K562 (cell line): ENCODE measurements at regions not wholly inside any gene's neighbourhood (a gene's known extent, or its start where the extent isn't known, plus 50 kb on each side); places are given as distances from the start of the nearest gene placed in this dataset.

Experiments used
- ATAC-seq: fragments of 200-7000 bp; cut with Tn5 transposase; 3 replicates; pipeline ENCODE4 v1.9.1; 2020; ENCODE audit warnings: moderate library complexity
- BruUV-seq: library from RNA; stranded (reverse); fragments of 400-500 nt; replicated peaks from 2 replicates; lab custom pipeline; 2021; lab: Mats Ljungman, UMichigan
- CTCF ChIA-PET: fragments of 300-600 bp; formaldehyde crosslinking; extraction: SDS; loops from one replicate; lab custom pipeline; 2021; ENCODE audit warnings: low intra/inter-chr PET ratio; lab: Yijun Ruan, JAX
- POLR2A ChIA-PET: fragments of 300-600, 350-650 bp; sonication (Branson Sonifier 250); formaldehyde crosslinking; extraction: SDS; loops from one replicate; lab custom pipeline; 2021; ENCODE audit warnings: antibody characterized with exemption, inconsistent platforms; lab: Yijun Ruan, JAX
- DNase-seq, 4 experiments: peaks; one replicate each; pipeline versions ENCODE4 v3.0.0 to v3.0.0-alpha.2; 2011 to 2018; ENCODE audit warnings: low spot score in 3 of 4, mixed read lengths in 3 of 4; ENCODE audit errors: extremely low read depth in 1 of 4
- FAIRE-seq: peaks from 2 replicates; lab custom pipeline; 2011; peaks lifted over from hg19 to GRCh38; lab: Jason Lieb, UNC
- H2AFZ ChIP-seq: 2 replicates; pipeline ENCODE4 v1.6.0; 2011; ENCODE audit warnings: low read depth, low read length, control low read depth, inconsistent platforms
- H3K27ac ChIP-seq: fragments of 200-600 bp; 3 replicates; pipeline ENCODE4 v1.8.0; 2011; ENCODE audit warnings: low read depth, mild to moderate bottlenecking, control low read depth, inconsistent platforms, low read length, moderate library complexity, mixed read lengths; ENCODE audit errors: extremely low read depth
- H3K27me3 ChIP-seq, 2 experiments: fragments of 300-600 bp in 1 of 2; 2 replicates in 1 of 2; 3 replicates in 1 of 2; pipeline versions ENCODE4 v1.6.0 to v1.8.0; 2011; ENCODE audit warnings: inconsistent platforms in 2 of 2, low read length in 2 of 2, mild to moderate bottlenecking in 1 of 2, mixed read lengths in 1 of 2, moderate library complexity in 1 of 2; ENCODE audit not compliant: control insufficient read depth in 2 of 2, insufficient read depth in 2 of 2
- H3K36me3 ChIP-seq: fragments of 300-600 bp; 3 replicates; pipeline ENCODE4 v1.8.0; 2011; ENCODE audit warnings: mild to moderate bottlenecking, low read length, inconsistent platforms; ENCODE audit not compliant: control insufficient read depth, insufficient read depth
- H3K4me1 ChIP-seq, 2 experiments: fragments of 200-600 bp in 1 of 2; replicated peaks in 1 of 2; 2 replicates in 1 of 2; 3 replicates in 1 of 2; pipeline versions ENCODE4 v1.5.1 to v1.8.0; 2011; ENCODE audit warnings: inconsistent platforms in 2 of 2, low read length in 2 of 2, mild to moderate bottlenecking in 1 of 2, mixed read lengths in 1 of 2, moderate library complexity in 1 of 2; ENCODE audit not compliant: control insufficient read depth in 2 of 2, insufficient read depth in 2 of 2
- H3K4me2 ChIP-seq: 2 replicates; pipeline ENCODE4 v1.6.1; 2011; ENCODE audit warnings: low read length, control low read depth, inconsistent platforms, mixed read lengths; ENCODE audit not compliant: insufficient read depth
- H3K4me3 ChIP-seq: fragments of 200-600 bp; sonication (generic), shearing (Covaris generic); 2 replicates; pipeline ENCODE4 v1.5.1; 2016; ENCODE audit warnings: control low read depth, inconsistent platforms
- H3K79me2 ChIP-seq: fragments of 200-600 bp; 3 replicates; pipeline ENCODE4 v1.8.0; 2011; ENCODE audit warnings: low read length, inconsistent platforms; ENCODE audit not compliant: control insufficient read depth, insufficient read depth
- H3K9ac ChIP-seq, 2 experiments: 2 replicates each; pipeline versions ENCODE4 v1.6.0 to v1.6.1; 2011; ENCODE audit warnings: low read depth in 2 of 2, low read length in 2 of 2, control low read depth in 1 of 2, inconsistent platforms in 1 of 2, mild to moderate bottlenecking in 1 of 2, mixed read lengths in 1 of 2; ENCODE audit not compliant: insufficient read depth in 1 of 2
- H3K9me1 ChIP-seq: one replicate; pipeline ENCODE4 v1.6.0; 2011; ENCODE audit warnings: inconsistent platforms, mild to moderate bottlenecking, low read length, moderate library complexity; ENCODE audit not compliant: control insufficient read depth, insufficient read depth
- H3K9me3 ChIP-seq: replicated peaks from 2 replicates; pipeline ENCODE4 v1.5.1; 2011; ENCODE audit warnings: low read depth, low read length, inconsistent platforms; ENCODE audit not compliant: control insufficient read depth, insufficient read depth
- H4K20me1 ChIP-seq: replicated peaks from 2 replicates; pipeline ENCODE4 v1.6.1; 2011; ENCODE audit warnings: low read length, inconsistent platforms, mixed read lengths; ENCODE audit not compliant: control insufficient read depth, insufficient read depth
- BMI1 ChIP-seq: fragments of 150-350 bp; IDR thresholded peaks from 2 replicates; pipeline ENCODE4 v1.6.1; 2014; ENCODE audit warnings: low read length
- BRF1 ChIP-seq: IDR thresholded peaks from 3 replicates; pipeline ENCODE4 v1.6.1; 2011; ENCODE audit warnings: borderline replicate concordance, mild to moderate bottlenecking; ENCODE audit not compliant: insufficient read length; ENCODE audit errors: extremely low read depth
- C11orf30 ChIP-seq: fragments of 450-650 bp; IDR thresholded peaks from 2 replicates; pipeline ENCODE4 v1.6.1; 2016; ENCODE audit warnings: low read depth, mild to moderate bottlenecking
- CEBPG ChIP-seq, 3 experiments: fragments of 200-800 bp in 1 of 3; sonication (Bioruptor generic) in 1 of 3; sonication (generic) in 1 of 3; formaldehyde crosslinking in 1 of 3; IDR thresholded peaks in 2 of 3; conservative IDR thresholded peaks in 1 of 3; 2 replicates each; pipeline versions ENCODE4 v1.6.1 to v1.8.0; 2016 to 2022; ENCODE audit warnings: missing compliant biosample characterization in 2 of 3, missing genetic modification characterization in 2 of 3, mild to moderate bottlenecking in 1 of 3, missing genetic modification reagents in 1 of 3
- DDX20 ChIP-seq: fragments of 450-650 bp; IDR thresholded peaks from 2 replicates; pipeline ENCODE4 v1.6.1; 2016; ENCODE audit warnings: missing genetic modification characterization, low read depth, mild to moderate bottlenecking, missing compliant biosample characterization, moderate library complexity
- EWSR1 ChIP-seq: fragments of 450-650 bp; IDR thresholded peaks from 2 replicates; pipeline ENCODE4 v1.6.1; 2018; ENCODE audit warnings: borderline replicate concordance, mild to moderate bottlenecking, low read depth, moderate library complexity; ENCODE audit not compliant: partially characterized antibody
- HLTF ChIP-seq: fragments of 450-650 bp; IDR thresholded peaks from 2 replicates; pipeline ENCODE4 v1.6.1; 2016
- HNRNPK ChIP-seq: fragments of 200-400 bp; formaldehyde crosslinking; IDR thresholded peaks from one replicate; pipeline ENCODE4 v1.6.1; 2018; ENCODE audit warnings: mild to moderate bottlenecking, low read depth, low read length; ENCODE audit not compliant: poor library complexity, severe bottlenecking
- HOXB6 ChIP-seq: fragments of 250-450 bp; sonication (Bioruptor Pico); IDR thresholded peaks from 2 replicates; pipeline ENCODE4 v1.5.1; 2022; ENCODE audit warnings: mild to moderate bottlenecking, borderline replicate concordance
- MAFG ChIP-seq: fragments of 450-650 bp; conservative IDR thresholded peaks from 2 replicates; pipeline ENCODE4 v1.6.1; 2016; ENCODE audit warnings: missing genetic modification characterization, missing compliant biosample characterization
- NFIX ChIP-seq: fragments of 250-450 bp; sonication (Bioruptor Pico); IDR thresholded peaks from 2 replicates; pipeline ENCODE4 v1.4.0; 2020; ENCODE audit warnings: low read depth, mild to moderate bottlenecking, moderate library complexity
- PHF20 ChIP-seq: fragments of 450-650 bp; IDR thresholded peaks from 2 replicates; pipeline ENCODE4 v1.6.1; 2018; ENCODE audit not compliant: partially characterized antibody
- RBM25 ChIP-seq: fragments of 200-400 bp; formaldehyde crosslinking; IDR thresholded peaks from 2 replicates; pipeline ENCODE4 v1.6.1; 2018; ENCODE audit warnings: low read length, low read depth, moderate library complexity; ENCODE audit not compliant: severe bottlenecking
- SLC30A9 ChIP-seq: fragments of 250-450 bp; sonication (Bioruptor Pico); IDR thresholded peaks from 2 replicates; pipeline ENCODE4 v1.8.0; 2022; ENCODE audit warnings: mild to moderate bottlenecking, moderate library complexity
- TAF9B ChIP-seq: fragments of 450-650 bp; IDR thresholded peaks from 2 replicates; pipeline ENCODE4 v1.6.1; 2018; ENCODE audit warnings: mild to moderate bottlenecking; ENCODE audit not compliant: partially characterized antibody
- YBX1 ChIP-seq: fragments of 450-650 bp; IDR thresholded peaks from 2 replicates; pipeline ENCODE4 v1.7.1; 2016; ENCODE audit warnings: mild to moderate bottlenecking
- ZNF217 ChIP-seq: sonication (generic); formaldehyde crosslinking; IDR thresholded peaks from 2 replicates; pipeline ENCODE4 v1.8.0; 2022; ENCODE audit warnings: mild to moderate bottlenecking, missing genetic modification reagents
- ZNF347 ChIP-seq: fragments of 450-650 bp; formaldehyde crosslinking; IDR thresholded peaks from 2 replicates; pipeline ENCODE4 v1.4.0; 2020; ENCODE audit warnings: low read depth, mild to moderate bottlenecking, moderate library complexity
- ZNF445 ChIP-seq: fragments of 250-450 bp; sonication (Bioruptor Pico); IDR thresholded peaks from 2 replicates; pipeline ENCODE4 v1.4.0; 2020; ENCODE audit warnings: low read depth, mild to moderate bottlenecking, moderate library complexity
- WGBS: fragments of 100-300 bp; shearing (Covaris generic); methylation state at CpG from one replicate; pipeline ENCODE4 v1.1.6; 2016; ENCODE audit warnings: low coverage, mixed read lengths; ENCODE audit not compliant: insufficient coverage; ENCODE audit errors: missing lambda C conversion rate; 5-methylcytosine and 5-hydroxymethylcytosine counted together
- in situ Hi-C: fragments of 300-500 bp; cut with MboI; formaldehyde crosslinking; loops from 4 replicates; pipeline ENCODE4 v1.15.0; 2018; ENCODE audit warnings: inconsistent platforms, mixed read lengths
- intact Hi-C: fragments of 100-400 bp; cut with micrococcal nuclease; formaldehyde crosslinking; loops from 2 replicates; pipeline ENCODE4 v1.14.2; 2022
- TF ChIP-seq, protein P1 (sequence below): fragments of 450-650 bp; formaldehyde crosslinking; IDR thresholded peaks from 2 replicates; pipeline ENCODE4 v1.4.0; 2020; ENCODE audit warnings: mild to moderate bottlenecking, moderate library complexity
- TF ChIP-seq, protein P2 (sequence below): fragments of 250-450 bp; sonication (Bioruptor Pico); IDR thresholded peaks from 2 replicates; pipeline ENCODE4 v1.8.0; 2022; ENCODE audit warnings: moderate library complexity, mild to moderate bottlenecking, inconsistent platforms
- TF ChIP-seq, protein P3 (sequence below): IDR thresholded peaks from 2 replicates; pipeline ENCODE4 v1.6.1; 2014; ENCODE audit warnings: antibody characterized with exemption

DNA sequence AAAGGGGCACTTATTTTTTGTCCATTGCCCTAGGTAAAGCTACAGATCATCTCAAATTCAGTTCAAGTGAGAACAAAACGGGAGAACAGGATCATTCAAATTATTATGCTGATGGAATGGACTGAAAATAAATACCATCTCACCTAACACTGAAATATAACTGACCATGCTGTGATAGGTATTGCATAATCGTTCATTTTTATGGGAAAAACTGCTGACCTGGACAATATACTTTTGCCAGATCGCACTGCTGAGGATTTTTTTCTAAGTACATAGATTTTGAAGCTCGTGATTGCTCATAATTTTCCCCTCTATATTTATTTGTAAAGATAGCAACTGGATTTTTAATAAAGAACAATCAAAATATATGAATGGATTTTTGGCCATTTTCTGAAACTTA, 636.6 kb upstream of the NEGR1 start:
- in situ Hi-C loops, result no loop called here
- DNase-seq, result no peak
- H3K9ac ChIP-seq, result no peak overlapping the region
- TF ChIP-seq BMI1 (no peak), BRF1 (no peak), CEBPG (CRISPR knock-in tag; IDR thresholded peaks at IDR 0.05) (no peak), CEBPG (tag; conservative IDR thresholded peaks at IDR 0.05 in 1 of 2, IDR thresholded peaks at IDR 0.05 in 1 of 2) (peak in 1 of 2 experiments; percentile 65; a peak in 2 of 4 replicates), YBX1 (no peak), ZNF347 (no peak), DDX20 (tag) (no peak), TAF9B (no peak), SLC30A9 (CRISPR knock-in tag) (no peak), HOXB6 (CRISPR knock-in tag) (no peak), C11orf30 (peak; percentile 12; the same call in 1 of the 2 replicates), PHF20 (no peak), HLTF (no peak), ZNF445 (CRISPR knock-in tag) (no peak), HNRNPK (no peak), RBM25 (no peak), MAFG (tag) (peak; percentile 26; the same call in 1 of the 2 replicates), ZNF217 (no peak), EWSR1 (no peak), NFIX (no peak)
- TF ChIP-seq, protein P1, sequence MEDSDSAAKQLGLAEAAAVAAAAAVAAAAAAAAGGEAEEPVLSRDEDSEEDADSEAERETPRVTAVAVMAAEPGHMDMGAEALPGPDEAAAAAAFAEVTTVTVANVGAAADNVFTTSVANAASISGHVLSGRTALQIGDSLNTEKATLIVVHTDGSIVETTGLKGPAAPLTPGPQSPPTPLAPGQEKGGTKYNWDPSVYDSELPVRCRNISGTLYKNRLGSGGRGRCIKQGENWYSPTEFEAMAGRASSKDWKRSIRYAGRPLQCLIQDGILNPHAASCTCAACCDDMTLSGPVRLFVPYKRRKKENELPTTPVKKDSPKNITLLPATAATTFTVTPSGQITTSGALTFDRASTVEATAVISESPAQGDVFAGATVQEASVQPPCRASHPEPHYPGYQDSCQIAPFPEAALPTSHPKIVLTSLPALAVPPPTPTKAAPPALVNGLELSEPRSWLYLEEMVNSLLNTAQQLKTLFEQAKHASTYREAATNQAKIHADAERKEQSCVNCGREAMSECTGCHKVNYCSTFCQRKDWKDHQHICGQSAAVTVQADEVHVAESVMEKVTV (CRISPR knock-in tag), result no peak
- TF ChIP-seq, protein P2, sequence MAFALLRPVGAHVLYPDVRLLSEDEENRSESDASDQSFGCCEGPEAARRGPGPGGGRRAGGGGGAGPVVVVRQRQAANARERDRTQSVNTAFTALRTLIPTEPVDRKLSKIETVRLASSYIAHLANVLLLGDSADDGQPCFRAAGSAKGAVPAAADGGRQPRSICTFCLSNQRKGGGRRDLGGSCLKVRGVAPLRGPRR (CRISPR knock-in tag), result no peak
- TF ChIP-seq, protein P3, sequence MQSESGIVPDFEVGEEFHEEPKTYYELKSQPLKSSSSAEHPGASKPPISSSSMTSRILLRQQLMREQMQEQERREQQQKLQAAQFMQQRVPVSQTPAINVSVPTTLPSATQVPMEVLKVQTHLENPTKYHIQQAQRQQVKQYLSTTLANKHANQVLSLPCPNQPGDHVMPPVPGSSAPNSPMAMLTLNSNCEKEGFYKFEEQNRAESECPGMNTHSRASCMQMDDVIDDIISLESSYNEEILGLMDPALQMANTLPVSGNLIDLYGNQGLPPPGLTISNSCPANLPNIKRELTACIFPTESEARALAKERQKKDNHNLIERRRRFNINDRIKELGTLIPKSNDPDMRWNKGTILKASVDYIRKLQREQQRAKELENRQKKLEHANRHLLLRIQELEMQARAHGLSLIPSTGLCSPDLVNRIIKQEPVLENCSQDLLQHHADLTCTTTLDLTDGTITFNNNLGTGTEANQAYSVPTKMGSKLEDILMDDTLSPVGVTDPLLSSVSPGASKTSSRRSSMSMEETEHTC, result no peak

More for the DNA sequence above, 636.6 kb upstream of the NEGR1 start:
- no peak for FAIRE-seq
- Histone ChIP-seq H2AFZ (no peak overlapping the region), H3K9me3 (no peaks in the 10 kb centered on the region), H3K27ac (no peak overlapping the region), H3K4me3 (no peak overlapping the region), H3K79me2 (no peaks in the 10 kb centered on the region), H3K4me2 (no peak overlapping the region), H3K27me3 (no peaks in the 10 kb centered on the region), H4K20me1 (no peaks in the 10 kb centered on the region), H3K9me1 (no peaks in the 10 kb centered on the region), H3K4me1 (no peaks in the 10 kb centered on the region), H3K36me3 (no peaks in the 10 kb centered on the region)
- POLR2A ChIA-PET, result no interaction called here
- no peak for ATAC-seq
- CTCF ChIA-PET, result no interaction called here
- WGBS, result 0% methylated on average over 3 of the region's 4 CpGs
- intact Hi-C loops, result no loop called here
- no TSS peak for BruUV-seq
